Inflammatory macrophage treated with lipopolysaccharide for 4 hours (primary cell): ENCODE measurements at regions not wholly inside any gene's neighbourhood (a gene's known extent, or its start where the extent isn't known, plus 50 kb on each side); places are given as distances from the start of the nearest gene placed in this dataset.
A peak's percentile ranks its signal among the peaks of the same experiment; 100 is the strongest.
"Not testable (repeated sequence)": the region's sequence is repeated elsewhere in the genome, so short reads cannot be mapped to it uniquely, and the experiment has no call there.

ENCODE experiments used
- DNase-seq: peaks from one replicate; pipeline ENCODE4 v3.0.0-alpha.2; 2020

DNA sequence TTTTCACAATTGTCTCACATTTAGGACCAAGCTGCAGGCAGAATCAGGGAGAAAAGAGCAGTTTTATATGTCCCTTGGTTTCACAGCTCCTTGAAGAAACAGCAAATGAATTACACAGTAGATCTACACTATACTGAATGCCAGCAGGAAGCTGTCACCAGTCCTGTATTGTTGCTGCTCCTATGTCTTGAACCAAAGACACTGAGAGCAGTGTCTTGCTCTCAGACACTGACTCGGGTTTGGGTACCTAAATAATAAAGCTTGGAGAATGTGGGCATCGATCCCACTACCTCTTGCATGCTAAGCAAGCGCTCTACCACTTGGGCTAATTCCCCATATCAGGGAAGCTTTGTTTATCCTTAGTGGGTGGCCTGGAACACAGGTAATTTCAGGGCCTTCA lies 552.7 kb downstream of the PRIM2 start:
- DNase-seq: not testable (repeated sequence)

- not testable (repeated sequence) for DNase-seq
Measured at GRCh38 chr6:57873424-57873823, 556.0 kb downstream of the PRIM2 start.

DNA sequence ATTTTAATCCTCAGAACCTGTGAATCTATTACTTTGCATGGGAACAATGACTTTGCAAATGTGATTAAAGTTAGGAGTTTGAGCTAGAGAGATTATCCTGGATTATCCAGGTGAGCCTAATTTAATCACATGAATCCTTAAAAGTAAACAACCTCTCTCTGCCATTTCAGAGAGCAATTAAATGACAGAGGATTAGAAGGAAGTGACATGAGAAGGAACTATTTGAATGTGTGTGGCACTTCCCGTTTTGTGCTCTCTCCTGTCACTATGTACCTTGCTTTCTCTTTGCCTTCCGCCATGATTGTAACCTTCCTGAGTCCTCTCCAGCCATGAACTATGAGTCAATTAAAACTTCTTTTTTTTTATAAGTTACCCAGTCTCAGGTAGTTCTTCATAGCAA lies 559.2 kb downstream of the PRIM2 start:
- DNase-seq: not testable (repeated sequence)

GRCh38 chr6:57877729-57878128 lies 560.3 kb downstream of the PRIM2 start:
- not testable (repeated sequence) for DNase-seq

GRCh38 chr6:57878792-57879191 lies 561.4 kb downstream of the PRIM2 start:
- DNase-seq: not testable (repeated sequence)

DNA sequence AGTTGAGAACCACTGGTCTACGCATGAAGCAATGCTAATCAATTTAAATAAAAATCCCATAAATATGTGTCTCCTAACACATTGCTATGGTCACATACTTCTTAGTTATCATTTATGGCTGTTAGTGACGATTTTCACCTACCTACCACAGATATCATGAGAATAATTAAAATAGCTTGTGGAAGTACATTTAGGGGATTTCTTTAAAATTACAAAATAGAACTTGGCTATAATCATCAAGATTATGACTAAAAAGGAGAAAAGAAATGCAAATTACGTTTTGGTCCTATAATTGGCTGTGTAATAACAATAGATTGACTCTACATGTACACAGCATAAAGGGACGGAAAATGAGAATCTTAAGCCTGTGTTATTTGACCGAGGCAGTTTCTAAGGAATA lies 581.4 kb downstream of the PRIM2 start:
- DNase-seq: not testable (repeated sequence)

DNA sequence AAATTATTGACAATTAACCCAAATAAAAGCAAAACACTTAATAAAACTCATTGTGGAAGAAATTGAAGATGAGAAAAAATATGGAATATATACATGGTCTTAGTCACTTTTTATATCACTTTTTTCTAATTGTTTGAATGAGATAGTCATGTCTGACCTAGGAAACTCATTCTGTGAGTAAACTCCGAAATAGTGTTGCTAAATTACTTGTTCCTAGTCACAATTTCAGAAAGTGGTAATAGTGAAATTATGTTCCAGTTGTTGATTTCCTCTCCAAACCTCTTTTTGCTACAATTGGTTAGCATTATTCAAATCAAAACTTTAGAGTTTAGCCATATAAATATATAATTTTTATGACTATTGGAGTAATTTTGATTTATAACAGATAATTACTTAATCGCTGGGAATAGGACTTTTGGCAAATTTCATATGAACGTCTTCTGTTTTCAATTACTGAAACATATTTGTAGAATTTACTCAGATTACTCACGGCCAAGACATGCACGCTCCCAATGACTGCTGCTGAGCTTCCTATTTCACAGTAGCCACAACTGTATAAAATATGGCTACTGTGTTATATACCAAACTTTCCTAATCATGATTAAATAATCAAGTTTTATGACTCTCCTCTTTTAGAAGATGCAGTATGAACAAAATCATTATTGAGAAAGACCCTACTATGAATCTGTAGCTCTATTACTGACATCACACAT lies 583.4 kb downstream of the PRIM2 start:
- not testable (repeated sequence) for DNase-seq

DNA sequence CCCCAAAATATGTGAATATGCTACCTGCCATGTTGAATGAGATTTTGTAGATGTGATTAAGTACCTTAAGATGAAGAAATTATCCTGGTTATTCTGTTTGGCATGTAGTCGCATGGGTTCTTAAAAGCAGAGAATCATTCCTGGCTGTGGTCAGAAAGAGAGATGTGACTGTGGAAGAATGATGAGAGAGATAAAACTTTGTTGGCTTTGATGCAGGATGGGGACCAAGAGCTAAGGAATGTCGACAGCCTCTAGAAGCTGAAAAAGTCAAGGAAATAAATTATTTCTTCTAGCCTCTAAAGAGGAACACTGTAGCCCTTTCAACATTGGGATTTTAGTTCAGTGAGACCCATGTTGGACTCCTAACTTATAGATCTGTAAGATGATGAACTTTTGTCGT lies 584.0 kb downstream of the PRIM2 start:
- DNase-seq: not testable (repeated sequence)

- not testable (repeated sequence) for DNase-seq
Measured at GRCh38 chr6:57904356-57904755, 586.9 kb downstream of the PRIM2 start.

- DNase-seq: not testable (repeated sequence)
Measured at GRCh38 chr6:57915300-57915699, 597.9 kb downstream of the PRIM2 start.

- not testable (repeated sequence) for DNase-seq
Measured at GRCh38 chr6:57942966-57943365, 625.5 kb downstream of the PRIM2 start.

GRCh38 chr6:57946084-57946768 lies 628.8 kb downstream of the PRIM2 start:
- DNase-seq: not testable (repeated sequence)

- not testable (repeated sequence) for DNase-seq
Measured at GRCh38 chr6:57946769-57947091, 629.3 kb downstream of the PRIM2 start.

DNA sequence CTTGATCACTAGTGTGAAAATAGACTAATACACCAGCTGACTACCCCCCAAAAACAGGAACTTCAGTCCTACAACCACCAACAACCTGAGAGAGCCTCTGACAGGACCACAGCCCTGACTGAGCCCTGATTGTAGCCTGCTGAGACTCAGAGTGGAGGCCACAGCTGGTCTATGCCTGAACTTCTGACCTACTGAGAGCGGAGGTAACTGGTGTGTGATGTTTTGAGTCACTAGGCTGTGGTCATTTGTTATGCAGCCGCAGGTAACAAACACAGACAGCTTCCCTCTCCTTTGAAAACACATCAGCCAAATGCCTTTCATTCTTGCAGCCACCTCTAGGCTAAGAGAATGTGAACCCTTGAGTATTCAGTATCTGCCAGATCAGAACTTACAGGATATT lies 631.1 kb downstream of the PRIM2 start:
- not testable (repeated sequence) for DNase-seq

- not testable (repeated sequence) for DNase-seq
Measured at GRCh38 chr6:57950430-57950829, 633.0 kb downstream of the PRIM2 start.

DNA sequence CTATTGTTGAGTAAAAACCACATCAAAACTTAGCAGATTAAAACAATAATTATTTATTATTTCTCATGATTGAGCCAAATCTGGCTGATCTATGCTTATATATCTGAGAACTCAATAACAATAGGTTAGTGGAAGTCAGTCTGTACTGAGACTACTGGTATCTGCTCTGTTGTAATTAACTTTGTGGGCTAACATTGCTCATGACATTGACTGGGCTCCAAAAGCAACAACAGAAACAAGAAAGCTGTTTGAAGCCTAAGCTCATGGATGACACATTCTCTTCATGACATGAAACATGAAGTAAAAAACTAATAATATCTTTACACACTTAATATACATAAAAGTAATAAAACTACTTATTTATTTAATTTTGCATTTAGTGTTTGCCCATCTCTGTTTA lies 649.3 kb downstream of the PRIM2 start:
- not testable (repeated sequence) for DNase-seq

DNA sequence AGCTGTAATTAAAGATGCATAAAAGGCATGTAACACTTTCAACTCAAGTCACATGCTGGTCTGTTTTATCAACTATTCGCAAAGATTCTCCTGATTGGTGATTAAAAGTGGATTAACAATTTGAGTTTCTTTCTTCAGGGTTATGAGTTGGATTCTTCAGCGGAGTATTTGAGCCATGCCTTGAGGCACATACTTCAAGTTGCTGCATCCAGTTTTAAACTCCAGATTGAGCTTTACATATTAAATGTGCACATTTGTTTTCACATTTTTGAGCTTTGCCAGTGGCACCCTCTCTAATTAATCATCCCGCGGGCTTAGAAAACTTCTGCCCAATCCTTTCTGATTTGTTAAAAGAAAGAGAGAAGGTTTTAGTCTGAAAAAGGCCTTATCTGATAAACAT lies 654.5 kb downstream of the PRIM2 start:
- DNase-seq: not testable (repeated sequence)

DNA sequence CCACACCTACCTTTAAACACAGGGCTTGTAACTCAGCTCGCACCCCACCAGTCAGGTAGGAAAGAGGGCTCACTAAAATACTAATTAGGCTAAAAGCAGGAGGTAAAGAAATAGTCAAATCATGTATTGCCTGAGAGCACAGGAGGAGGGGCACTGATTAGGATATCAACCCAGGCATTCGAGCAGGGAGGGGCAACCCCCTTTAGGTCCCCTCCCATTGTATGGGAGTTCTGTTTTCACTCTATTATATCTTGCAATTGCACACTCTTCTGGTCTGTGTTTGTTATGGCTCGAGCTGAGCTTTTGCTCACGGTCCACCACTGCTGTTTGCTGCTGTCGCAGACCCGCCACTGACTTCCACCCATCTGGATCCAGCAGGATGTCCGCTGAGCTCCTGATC lies 657.2 kb downstream of the PRIM2 start:
- no peak for DNase-seq

GRCh38 chr6:57975127-57975526 lies 657.7 kb downstream of the PRIM2 start:
- not testable (repeated sequence) for DNase-seq

DNA sequence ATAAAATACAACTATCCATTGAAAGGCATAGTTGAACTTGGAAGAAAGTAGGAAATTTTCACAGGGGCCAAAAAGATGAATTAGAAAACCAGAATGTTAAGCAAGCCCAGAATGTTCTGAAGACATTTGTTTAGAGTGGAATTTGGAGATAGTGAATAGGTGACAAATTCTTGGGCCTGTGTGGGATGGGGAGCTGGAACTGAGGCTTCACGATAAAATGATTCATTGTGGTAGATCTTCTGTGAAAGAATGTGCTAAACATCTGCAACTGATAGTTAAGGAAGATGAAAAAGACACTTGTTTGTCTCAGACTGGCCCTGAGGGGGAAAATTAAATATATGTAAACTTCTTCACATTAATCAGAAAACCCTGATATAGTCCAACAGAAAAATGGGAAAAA lies 658.9 kb downstream of the PRIM2 start:
- not testable (repeated sequence) for DNase-seq

- not testable (repeated sequence) for DNase-seq
Measured at GRCh38 chr6:57983603-57984002, 666.2 kb downstream of the PRIM2 start.

GRCh38 chr6:57984575-57984974 lies 667.1 kb downstream of the PRIM2 start:
- DNase-seq: not testable (repeated sequence)

DNA sequence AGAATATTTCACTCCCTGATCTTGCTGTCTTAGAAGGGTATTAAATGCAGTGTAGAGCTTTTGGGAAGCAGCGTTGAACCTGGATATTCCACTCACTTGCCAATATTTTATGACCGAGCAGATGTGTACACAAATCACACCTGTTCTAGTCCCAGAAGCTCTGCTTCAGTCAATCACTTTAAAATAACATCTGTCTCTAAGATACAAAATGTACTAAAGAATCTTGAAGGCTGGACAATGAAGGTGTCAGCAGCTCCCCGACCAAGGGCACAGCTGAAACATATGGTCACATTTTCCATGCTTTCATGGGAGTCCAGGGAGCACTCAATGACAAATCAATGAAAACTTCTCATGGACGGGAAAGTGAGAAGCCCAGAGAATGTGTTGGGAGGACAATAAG lies 668.3 kb downstream of the PRIM2 start:
- DNase-seq: not testable (repeated sequence)

DNA sequence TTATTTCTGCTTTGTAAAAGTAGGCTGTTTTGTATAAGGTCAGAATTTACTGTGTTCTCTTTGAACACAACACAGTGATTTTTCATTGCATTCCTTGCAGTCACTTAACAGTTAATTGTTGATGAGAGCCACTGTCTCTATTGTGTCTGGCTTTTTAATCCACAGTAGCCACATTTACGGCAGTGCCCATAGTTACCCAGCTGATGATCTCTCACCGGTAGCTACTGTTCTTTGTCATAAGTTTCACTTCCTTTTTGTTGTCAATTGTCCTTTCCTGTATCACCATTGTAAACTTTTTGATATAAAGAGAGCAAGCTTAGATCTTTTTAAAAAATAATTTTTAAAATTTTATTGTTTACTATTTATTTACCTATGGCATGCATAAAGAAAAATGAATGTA lies 669.2 kb downstream of the PRIM2 start:
- DNase-seq: peak; percentile 2
